Activated T-helper 2 cell treated with anti-CD3 and anti-CD28 coated beads, Interferon-gamma antibody, Interleukin-2, Interleukin-4, amounts not matched to agents 10 μg/mL and 5 μg/mL and 100 μg/mL, durations not matched to agents 14 hours and 24 hours and 36 hours (primary cell): ENCODE measurements at regions not wholly inside any gene's neighbourhood (a gene's known extent, or its start where the extent isn't known, plus 50 kb on each side); places are given as distances from the start of the nearest gene placed in this dataset.

Source experiments
- DNase-seq: peaks from one replicate; pipeline ENCODE4 v3.0.0; 2021; ENCODE audit warnings: low spot score
- H3K27ac Mint-ChIP-seq: one replicate; pipeline ENCODE4 v1.8.0; 2021; ENCODE audit warnings: mixed read lengths
- H3K27me3 Mint-ChIP-seq: one replicate; pipeline ENCODE4 v1.8.0; 2021; ENCODE audit warnings: low read depth, mixed read lengths
- H3K36me3 Mint-ChIP-seq: one replicate; pipeline ENCODE4 v1.8.0; 2021; ENCODE audit warnings: low read depth, mixed read lengths
- H3K4me1 Mint-ChIP-seq: one replicate; pipeline ENCODE4 v1.8.0; 2021; ENCODE audit warnings: low read depth, mixed read lengths
- H3K4me3 Mint-ChIP-seq: one replicate; pipeline ENCODE4 v1.8.0; 2021; ENCODE audit warnings: low read depth, mild to moderate bottlenecking, moderate library complexity, mixed read lengths
- H3K9me3 Mint-ChIP-seq: one replicate; pipeline ENCODE4 v1.8.0; 2021; ENCODE audit warnings: mixed read lengths
- intact Hi-C: fragments of 100-400 bp; cut with micrococcal nuclease; formaldehyde crosslinking; loops from one replicate; pipeline ENCODE4 v1.15.1; 2023

DNA sequence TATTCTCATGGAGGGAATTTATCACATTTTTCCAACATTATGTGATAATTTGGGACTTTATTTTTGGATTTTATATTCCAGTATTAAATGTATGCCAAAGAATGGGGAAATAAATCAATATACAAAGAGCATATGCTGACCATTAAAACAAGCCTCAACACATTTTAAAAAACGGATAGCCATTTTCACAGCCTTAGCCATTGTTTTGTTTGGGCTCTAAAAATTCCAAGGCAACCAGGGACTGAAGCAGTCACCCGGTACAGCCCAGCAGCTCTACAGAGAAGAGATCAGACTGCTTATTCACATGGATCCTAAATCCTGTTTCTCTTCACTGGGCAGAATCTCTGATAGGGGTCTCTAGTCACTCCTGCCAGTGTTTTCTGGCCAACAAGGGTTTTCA is 150.2 kb upstream of the OGFRL1 start:
- Mint-ChIP-seq H3K4me3 (no peak overlapping the region), H3K27me3 (no peaks in the 10 kb centered on the region), H3K36me3 (no peaks in the 10 kb centered on the region), H3K9me3 (peaks cover 3% of the 10 kb centered on the region), H3K4me1 (no peaks in the 10 kb centered on the region), H3K27ac (no peak overlapping the region)
- DNase-seq = no peak
- intact Hi-C loops = no loop called here

DNA sequence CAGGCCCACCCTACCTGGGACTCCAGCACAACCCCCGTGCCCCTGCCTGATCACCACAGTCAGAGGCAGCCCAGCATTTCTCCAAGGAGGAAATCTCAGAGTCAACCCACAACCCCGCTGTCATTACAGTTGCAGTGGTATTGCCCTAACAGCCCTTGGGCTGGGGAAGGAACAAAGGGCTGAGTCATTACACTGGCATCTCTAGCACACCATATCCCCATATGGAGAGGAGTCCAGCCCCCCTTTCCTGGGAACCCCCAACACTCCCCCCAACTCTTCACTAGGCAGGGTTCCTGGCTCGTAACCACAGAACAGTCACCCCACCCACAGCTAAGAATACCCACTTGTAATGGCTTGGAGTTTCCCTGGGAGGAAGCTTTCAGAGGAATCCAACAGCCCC is 149.4 kb upstream of the OGFRL1 start:
- no peak overlapping the region for H3K27ac Mint-ChIP-seq
- intact Hi-C loops = no loop called here

DNA sequence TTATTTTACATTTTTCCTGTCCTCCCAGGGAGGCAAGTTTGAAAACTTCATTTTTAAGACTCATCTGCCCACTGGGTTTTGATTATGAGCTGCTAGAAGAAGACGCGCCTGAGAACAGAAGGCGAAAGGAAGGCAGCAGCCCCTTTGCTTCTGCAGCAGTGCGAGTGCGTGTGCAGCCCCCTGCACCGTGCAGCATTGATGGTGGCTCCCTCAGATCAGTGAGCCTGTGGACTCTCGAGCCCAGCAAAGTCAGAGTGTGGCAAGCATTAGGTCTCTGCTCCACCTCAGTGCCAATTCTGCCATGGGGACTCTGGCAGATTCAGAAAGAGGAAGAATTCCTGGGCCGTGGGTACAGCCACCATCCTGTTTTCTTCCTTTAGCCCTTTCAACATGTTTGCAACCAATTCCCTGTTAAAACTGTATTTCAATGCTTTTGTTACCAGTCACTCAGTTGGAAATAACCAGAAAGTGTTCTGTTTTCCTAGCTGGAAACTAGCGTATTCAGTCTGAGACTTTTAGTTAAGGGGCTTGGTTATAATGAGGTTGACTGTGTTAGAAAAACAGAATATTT is 134.8 kb upstream of the OGFRL1 start:
- no peak for DNase-seq
- intact Hi-C loops = no loop called here
- H3K27me3 Mint-ChIP-seq = no peaks in the 10 kb centered on the region
- no peaks in the 10 kb centered on the region for H3K36me3 Mint-ChIP-seq
- no peaks in the 10 kb centered on the region for H3K4me1 Mint-ChIP-seq
- no peaks in the 10 kb centered on the region for H3K9me3 Mint-ChIP-seq
- no peak overlapping the region for H3K4me3 Mint-ChIP-seq
- H3K27ac Mint-ChIP-seq = no peak overlapping the region

More for the DNA sequence above, 149.4 kb upstream of the OGFRL1 start:
- Mint-ChIP-seq H3K4me1 (no peaks in the 10 kb centered on the region), H3K36me3 (no peaks in the 10 kb centered on the region), H3K4me3 (no peak overlapping the region), H3K9me3 (peaks cover 3% of the 10 kb centered on the region), H3K27me3 (no peaks in the 10 kb centered on the region)
- DNase-seq = no peak

DNA sequence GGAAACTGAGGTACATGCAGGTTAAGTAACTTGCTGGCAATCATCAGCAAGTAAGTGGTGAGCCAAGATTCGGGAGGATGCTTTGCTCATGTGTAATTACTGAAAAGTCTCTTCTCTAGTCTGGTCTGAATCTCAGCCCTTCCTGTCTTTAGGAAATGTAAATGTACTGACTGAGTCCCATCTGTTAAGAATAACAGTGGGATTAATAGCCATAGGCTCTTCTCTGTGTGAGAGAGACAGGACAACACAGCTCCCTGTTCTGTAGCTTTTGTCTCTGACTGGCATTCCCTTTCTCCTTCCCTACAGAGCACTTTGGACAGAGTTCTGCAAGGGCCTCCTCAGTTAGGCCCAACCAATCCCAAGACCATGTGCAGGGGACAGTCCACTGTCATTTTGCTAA is 131.3 kb upstream of the OGFRL1 start:
- intact Hi-C loops = no loop called here
- no peaks in the 10 kb centered on the region for H3K36me3 Mint-ChIP-seq
- H3K4me3 Mint-ChIP-seq = no peak overlapping the region
- H3K9me3 Mint-ChIP-seq = no peaks in the 10 kb centered on the region
- H3K4me1 Mint-ChIP-seq = no peaks in the 10 kb centered on the region
- no peak for DNase-seq
- no peak overlapping the region for H3K27ac Mint-ChIP-seq
- H3K27me3 Mint-ChIP-seq = no peaks in the 10 kb centered on the region

DNA sequence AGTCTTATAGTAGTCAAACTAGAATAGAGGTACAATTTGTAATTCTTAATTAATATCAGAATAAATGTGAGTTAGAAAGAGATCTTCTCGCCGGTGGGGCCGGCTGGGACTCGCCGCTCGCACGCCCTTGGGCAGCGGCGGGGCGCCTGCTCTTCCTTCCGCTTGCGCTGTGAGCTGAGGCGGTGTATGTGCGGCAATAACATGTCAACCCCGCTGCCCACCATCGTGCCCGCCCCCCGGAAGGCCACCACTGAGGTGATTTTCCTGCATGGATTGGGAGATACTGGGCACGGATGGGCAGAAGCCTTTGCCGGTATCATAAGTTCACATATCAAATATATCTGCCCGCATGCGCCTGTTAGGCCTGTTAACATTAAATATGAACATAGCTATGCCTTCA is 123.7 kb upstream of the OGFRL1 start:
- DNase-seq = no peak
- intact Hi-C loops = no loop called here
- Mint-ChIP-seq H3K4me3 (no peak overlapping the region), H3K4me1 (no peaks in the 10 kb centered on the region), H3K27ac (no peak overlapping the region), H3K9me3 (no peaks in the 10 kb centered on the region), H3K36me3 (no peaks in the 10 kb centered on the region), H3K27me3 (peaks cover 1% of the 10 kb centered on the region)

DNA sequence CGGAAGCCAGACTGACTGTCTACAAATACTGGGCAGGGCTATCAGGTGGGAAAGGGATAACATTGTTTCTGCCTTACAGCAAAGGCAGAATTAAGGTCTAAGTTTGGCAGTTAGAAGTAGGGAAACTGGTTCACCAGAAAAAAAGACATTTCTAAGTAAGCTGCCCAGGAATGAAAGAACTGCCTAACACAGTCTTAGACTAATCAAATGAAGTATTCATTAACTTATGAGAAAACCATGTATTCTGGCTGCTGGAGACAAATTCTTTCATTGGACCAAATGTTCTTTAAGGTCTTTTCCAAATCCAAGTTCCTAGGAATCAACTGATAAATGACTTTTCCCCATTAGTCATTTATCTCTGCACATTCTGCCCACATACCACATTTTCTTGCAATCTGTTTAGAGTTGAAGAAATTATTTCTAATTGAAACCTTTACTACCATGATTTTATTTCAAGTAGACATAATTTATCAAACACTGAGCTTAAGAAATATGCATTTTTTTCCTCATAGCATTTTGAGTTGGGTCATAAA is 120.3 kb upstream of the OGFRL1 start:
- DNase-seq = no peak
- Mint-ChIP-seq H3K27ac (no peak overlapping the region), H3K4me1 (no peaks in the 10 kb centered on the region), H3K9me3 (no peaks in the 10 kb centered on the region), H3K4me3 (no peak overlapping the region), H3K27me3 (peaks cover 1% of the 10 kb centered on the region), H3K36me3 (no peaks in the 10 kb centered on the region)
- intact Hi-C loops = no loop called here

DNA sequence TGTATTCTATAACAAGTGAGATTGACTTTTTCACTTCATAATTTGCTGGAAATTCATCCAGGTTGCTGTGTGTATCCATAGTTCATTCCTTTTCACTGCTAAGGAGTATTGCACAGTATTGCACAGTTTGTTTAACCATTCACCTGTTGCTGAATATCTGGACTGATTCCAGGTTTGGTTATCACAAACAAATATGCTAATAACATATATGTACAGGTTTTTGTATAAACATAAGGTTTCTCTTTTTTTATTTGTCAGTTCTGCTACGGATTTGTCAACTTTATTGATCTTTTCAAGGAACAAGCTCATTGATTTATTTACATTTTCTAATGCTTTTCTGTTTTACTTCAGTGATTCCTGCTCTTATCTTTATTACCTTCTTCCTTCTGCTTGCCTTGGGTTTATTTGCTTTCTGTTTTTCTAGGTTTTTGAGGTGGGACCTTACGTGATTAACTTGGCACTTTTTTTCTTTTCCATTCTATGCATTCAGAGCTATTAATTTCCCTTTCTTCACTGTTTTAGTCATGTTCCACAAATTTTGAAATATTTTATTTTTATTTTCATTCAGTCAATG is 117.0 kb upstream of the OGFRL1 start:
- intact Hi-C loops = no loop called here
- Mint-ChIP-seq H3K27ac (no peak overlapping the region), H3K27me3 (peaks cover 1% of the 10 kb centered on the region), H3K4me3 (no peak overlapping the region), H3K4me1 (no peaks in the 10 kb centered on the region), H3K36me3 (no peaks in the 10 kb centered on the region), H3K9me3 (no peaks in the 10 kb centered on the region)
- no peak for DNase-seq

DNA sequence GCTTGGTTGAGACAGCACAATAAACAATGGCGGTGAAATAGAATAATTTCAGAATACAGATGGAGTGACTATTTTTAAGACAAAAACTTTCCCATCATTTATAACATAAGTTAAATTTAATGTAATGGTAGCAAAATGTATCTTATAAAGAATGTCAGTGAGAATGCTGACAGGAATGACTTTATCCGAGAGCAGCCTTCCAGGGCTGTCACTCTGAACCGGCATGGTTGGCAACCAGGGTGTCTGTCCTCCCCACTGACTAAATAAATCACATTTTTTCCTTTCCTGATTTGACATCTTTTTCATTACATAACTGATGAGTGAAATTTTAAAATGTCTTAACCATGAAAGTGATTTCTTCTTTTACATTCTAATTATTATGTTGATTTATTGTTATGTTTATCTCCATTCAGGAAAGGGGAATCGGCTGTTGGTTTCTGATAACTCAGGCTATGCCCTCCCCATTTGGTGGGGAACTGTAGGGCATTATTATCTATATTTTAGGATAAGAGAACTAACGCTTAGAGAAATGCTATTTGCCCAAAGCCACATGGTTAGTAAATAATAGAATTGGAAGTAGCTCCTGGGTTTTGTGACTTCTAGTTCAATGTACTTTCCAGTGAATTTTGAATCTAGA is 109.2 kb upstream of the OGFRL1 start:
- Mint-ChIP-seq H3K36me3 (no peaks in the 10 kb centered on the region), H3K9me3 (no peaks in the 10 kb centered on the region), H3K4me3 (no peak overlapping the region), H3K27ac (no peak overlapping the region), H3K4me1 (no peaks in the 10 kb centered on the region), H3K27me3 (peaks cover 2% of the 10 kb centered on the region)
- intact Hi-C loops = no loop called here
- no peak for DNase-seq

DNA sequence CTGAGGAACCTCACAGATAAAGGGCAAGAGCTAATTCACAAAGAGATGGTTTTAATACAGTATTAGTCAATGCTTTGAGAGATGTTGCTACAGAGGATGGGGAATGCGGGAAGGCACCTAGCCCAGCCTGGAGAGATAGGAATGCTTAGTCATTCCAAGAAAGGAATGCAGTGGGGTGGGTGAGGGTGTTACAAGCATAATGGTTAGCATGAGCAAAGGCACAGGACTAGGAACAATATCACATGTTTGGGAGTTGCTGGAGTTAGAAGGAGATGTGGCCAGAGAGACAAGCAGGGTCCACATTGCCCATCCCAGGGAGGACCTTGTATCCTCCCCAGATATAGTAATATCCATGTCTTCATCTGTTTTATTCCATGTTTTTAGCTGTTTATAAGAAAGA is 107.0 kb upstream of the OGFRL1 start:
- intact Hi-C loops = no loop called here
- Mint-ChIP-seq H3K4me3 (no peak overlapping the region), H3K27ac (no peak overlapping the region), H3K36me3 (no peaks in the 10 kb centered on the region), H3K4me1 (no peaks in the 10 kb centered on the region), H3K9me3 (no peaks in the 10 kb centered on the region), H3K27me3 (peaks cover 4% of the 10 kb centered on the region)
- DNase-seq = no peak

DNA sequence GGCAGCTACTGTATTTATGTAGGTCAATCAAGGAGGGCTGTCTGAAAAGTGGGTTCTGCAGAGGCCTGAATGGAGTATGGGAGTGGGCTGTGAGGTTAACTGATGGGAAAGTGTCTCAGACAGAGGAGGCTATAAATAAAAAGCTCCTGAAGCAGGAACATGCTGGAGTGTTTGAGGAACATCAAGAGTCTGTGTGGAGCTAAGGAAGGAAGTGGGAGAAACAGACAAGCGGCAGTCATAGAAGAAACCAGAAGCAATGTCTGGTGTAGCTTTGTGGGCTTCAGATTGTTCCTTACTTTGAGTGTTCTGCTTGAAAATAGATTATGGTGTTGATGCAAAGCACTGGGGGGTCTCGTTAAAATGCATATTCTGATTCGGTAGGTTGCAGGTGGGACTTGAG is 101.5 kb upstream of the OGFRL1 start:
- H3K9me3 Mint-ChIP-seq = no peaks in the 10 kb centered on the region
- intact Hi-C loops = no loop called here
- H3K4me3 Mint-ChIP-seq = no peak overlapping the region
- H3K36me3 Mint-ChIP-seq = no peaks in the 10 kb centered on the region
- no peak for DNase-seq
- no peak overlapping the region for H3K27ac Mint-ChIP-seq
- H3K27me3 Mint-ChIP-seq = peaks cover 7% of the 10 kb centered on the region
- no peaks in the 10 kb centered on the region for H3K4me1 Mint-ChIP-seq

DNA sequence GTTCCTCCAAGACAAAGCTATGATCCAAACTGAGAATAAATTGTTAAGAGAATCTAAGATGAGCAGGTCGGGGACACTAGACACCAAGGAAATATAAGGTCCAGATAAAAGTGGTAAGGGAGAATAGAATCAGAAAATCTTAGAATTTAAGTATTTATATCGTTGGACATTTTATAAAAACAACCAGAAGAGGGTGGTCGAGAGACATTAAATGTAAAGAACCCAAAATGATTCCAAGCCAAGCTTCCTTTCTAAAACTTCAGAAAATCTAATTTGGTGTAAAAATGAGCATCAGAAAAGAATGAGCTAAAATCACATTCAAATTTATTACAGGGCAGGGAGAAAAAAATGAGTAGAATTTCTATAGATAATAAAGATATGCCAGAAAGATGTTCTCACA is 97.8 kb upstream of the OGFRL1 start:
- no peaks in the 10 kb centered on the region for H3K4me1 Mint-ChIP-seq
- intact Hi-C loops = loop anchor here (2.0 kb wide), 1 partner anchor 158 kb away; no protein-coding TSS in a partner anchor
- no peak overlapping the region for H3K4me3 Mint-ChIP-seq
- H3K36me3 Mint-ChIP-seq = no peaks in the 10 kb centered on the region
- no peak for DNase-seq
- no peaks in the 10 kb centered on the region for H3K9me3 Mint-ChIP-seq
- peaks cover 6% of the 10 kb centered on the region for H3K27me3 Mint-ChIP-seq
- H3K27ac Mint-ChIP-seq = no peak overlapping the region

DNA sequence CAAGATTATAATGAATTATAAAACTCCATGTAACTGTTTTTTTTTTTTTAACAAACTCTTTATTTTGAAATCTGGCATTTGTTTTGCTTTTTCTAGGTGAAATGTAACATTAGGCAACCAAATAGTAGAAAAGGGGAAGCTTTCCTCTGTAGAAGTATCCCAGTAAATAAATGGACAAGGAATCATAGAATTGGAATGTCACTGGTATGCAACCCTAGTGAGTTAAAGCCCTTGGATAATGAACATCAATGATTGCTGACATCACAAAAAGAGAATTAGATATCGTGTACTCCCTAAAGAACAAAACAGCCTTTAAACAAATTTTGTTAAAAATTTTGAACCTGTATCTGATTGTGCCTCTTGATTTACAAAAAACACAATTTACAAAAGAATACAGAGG is 93.9 kb upstream of the OGFRL1 start:
- DNase-seq = no peak
- no peaks in the 10 kb centered on the region for H3K4me1 Mint-ChIP-seq
- no peaks in the 10 kb centered on the region for H3K36me3 Mint-ChIP-seq
- H3K27me3 Mint-ChIP-seq = no peaks in the 10 kb centered on the region
- intact Hi-C loops = no loop called here
- H3K27ac Mint-ChIP-seq = no peak overlapping the region
- no peak overlapping the region for H3K4me3 Mint-ChIP-seq
- no peaks in the 10 kb centered on the region for H3K9me3 Mint-ChIP-seq

DNA sequence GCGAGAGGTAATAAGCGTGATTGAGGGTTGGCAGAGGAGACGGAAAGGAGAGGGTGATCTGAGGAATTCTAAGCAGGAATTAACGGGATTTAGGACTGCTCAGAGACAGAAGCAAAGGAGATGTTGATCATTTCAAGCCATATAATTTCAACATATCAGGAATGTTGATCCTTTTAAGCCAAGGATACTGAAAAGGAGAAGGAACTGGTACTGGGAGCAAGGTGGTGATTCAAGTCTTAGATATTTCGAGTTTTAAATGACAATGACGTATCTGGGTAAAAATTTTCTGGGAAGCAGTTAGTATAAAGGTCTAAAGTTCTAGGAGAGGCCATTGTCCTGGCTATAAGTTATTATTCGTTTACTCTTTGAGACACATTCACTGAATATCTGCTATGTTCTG is 91.3 kb upstream of the OGFRL1 start:
- Mint-ChIP-seq H3K4me1 (no peaks in the 10 kb centered on the region), H3K27me3 (no peaks in the 10 kb centered on the region), H3K27ac (no peak overlapping the region), H3K4me3 (no peak overlapping the region), H3K9me3 (no peaks in the 10 kb centered on the region), H3K36me3 (no peaks in the 10 kb centered on the region)
- DNase-seq = no peak
- intact Hi-C loops = no loop called here
